ENCODE measurements at regions not wholly inside any gene's neighbourhood (a gene's known extent, or its start where the extent isn't known, plus 50 kb on each side); places are given as distances from the start of the nearest gene placed in this dataset.

DNA sequence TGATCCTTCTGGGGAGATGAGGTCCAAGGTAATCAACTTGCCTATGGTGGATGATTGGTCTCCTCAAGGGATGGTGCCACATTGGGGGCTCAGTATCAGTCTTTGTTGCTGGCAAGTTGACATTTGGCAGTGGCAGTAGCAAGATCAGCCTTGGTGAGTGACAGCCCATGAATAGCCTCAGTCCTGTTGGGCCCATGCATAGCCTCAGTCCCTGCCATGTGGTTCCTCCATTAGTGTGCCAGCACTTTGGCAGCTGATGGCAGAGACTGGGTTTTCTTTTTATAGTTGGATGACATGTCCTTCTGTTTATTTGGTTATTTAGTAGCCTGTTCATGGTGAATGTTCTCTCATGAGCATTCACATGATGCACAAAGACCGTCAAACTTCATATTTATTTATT, 179.6 kb downstream of the CBLN1 start:
- H3K27me3 ChIP-seq = no peaks in the 10 kb centered on the region
- no peak overlapping the region for H3K4me3 ChIP-seq
- no peak for TF ChIP-seq POLR2A (IDR thresholded peaks at IDR 0.05)
- TF ChIP-seq POLR2AphosphoS5 (IDR thresholded peaks at IDR 0.05) = no peak
- no peak overlapping the region for H3K27ac ChIP-seq
- in situ Hi-C loops (cut with MboI; ENCODE audit: low pct_ligation_motif_present in 1 of 4, low pct_unique_long_range_greater_than_20kb in 1 of 4, low sequenced_read_pairs in 3 of 4) = no loop called here
- no peak for DNase-seq
- H3K9me3 ChIP-seq = no peaks in the 10 kb centered on the region
- whole genome bisulfite sequencing, 2 donors (ENCODE audit: low coverage in 1 of 2) = 80 to 85% methylated on average over 1 of the region's 1 CpG
- intact Hi-C loops (cut with DNase I; ENCODE audit: low total_unique reads) = no loop called here
- H3K4me1 ChIP-seq = no peaks in the 10 kb centered on the region
- no peaks in the 10 kb centered on the region for H3K36me3 ChIP-seq

DNA sequence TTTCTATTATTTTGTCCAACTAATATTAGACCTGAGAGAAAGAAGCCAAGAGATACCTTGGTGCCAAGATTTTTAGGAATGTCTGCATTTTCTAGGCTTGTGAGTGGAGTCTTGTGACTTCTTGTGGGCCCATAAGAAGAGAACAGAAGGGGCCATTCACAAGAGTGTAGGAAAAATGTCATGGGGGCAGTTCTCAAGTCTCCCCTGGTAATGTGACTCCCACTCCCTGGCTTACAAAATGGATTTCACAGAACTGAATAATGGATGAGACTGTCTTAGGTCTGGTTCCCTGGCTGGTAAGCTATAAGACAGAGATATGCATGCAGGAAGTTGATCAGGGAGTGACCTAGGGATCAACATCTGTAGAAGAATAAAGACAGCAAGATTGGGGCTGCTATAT, 181.3 kb downstream of the CBLN1 start:
- TF ChIP-seq EP300 (IDR thresholded peaks at IDR 0.05; ENCODE audit: low read depth) (no peak), POLR2AphosphoS5 (IDR thresholded peaks at IDR 0.05) (no peak), POLR2A (IDR thresholded peaks at IDR 0.05) (no peak)
- TF ChIP-seq, protein P1, sequence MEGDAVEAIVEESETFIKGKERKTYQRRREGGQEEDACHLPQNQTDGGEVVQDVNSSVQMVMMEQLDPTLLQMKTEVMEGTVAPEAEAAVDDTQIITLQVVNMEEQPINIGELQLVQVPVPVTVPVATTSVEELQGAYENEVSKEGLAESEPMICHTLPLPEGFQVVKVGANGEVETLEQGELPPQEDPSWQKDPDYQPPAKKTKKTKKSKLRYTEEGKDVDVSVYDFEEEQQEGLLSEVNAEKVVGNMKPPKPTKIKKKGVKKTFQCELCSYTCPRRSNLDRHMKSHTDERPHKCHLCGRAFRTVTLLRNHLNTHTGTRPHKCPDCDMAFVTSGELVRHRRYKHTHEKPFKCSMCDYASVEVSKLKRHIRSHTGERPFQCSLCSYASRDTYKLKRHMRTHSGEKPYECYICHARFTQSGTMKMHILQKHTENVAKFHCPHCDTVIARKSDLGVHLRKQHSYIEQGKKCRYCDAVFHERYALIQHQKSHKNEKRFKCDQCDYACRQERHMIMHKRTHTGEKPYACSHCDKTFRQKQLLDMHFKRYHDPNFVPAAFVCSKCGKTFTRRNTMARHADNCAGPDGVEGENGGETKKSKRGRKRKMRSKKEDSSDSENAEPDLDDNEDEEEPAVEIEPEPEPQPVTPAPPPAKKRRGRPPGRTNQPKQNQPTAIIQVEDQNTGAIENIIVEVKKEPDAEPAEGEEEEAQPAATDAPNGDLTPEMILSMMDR (IDR thresholded peaks at IDR 0.05) = no peak
- Histone ChIP-seq H3K4me1 (no peaks in the 10 kb centered on the region), H3K4me3 (no peak overlapping the region), H3K27me3 (no peaks in the 10 kb centered on the region), H3K27ac (no peak overlapping the region), H3K9me3 (no peaks in the 10 kb centered on the region), H3K36me3 (no peaks in the 10 kb centered on the region)
- in situ Hi-C loops (cut with MboI; ENCODE audit: low pct_ligation_motif_present in 1 of 4, low pct_unique_long_range_greater_than_20kb in 1 of 4, low sequenced_read_pairs in 3 of 4) (no loop called here), intact Hi-C loops (cut with DNase I; ENCODE audit: low total_unique reads) (no loop called here)
- DNase-seq = no peak

DNA sequence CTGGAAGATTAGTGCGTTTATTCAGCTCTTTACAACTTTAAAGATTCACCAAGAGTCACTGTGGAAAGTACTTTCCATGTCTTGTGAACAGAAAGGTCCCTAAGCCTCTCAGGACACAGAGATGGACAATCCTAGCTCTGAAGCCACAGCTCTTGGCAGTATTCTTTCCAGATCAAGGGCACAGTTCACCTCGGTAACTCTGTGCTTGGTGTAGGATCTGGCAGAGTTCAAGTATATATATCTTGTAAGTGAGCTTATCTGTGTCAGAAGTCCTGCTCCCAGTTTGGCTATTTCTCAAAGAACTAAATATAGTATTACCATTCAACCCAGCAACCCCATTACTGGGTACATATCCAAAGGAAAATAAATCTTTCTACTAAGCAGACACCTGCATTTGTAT, 183.7 kb downstream of the CBLN1 start:
- no peaks in the 10 kb centered on the region for H3K9me3 ChIP-seq
- no peak for DNase-seq
- H3K36me3 ChIP-seq = no peaks in the 10 kb centered on the region
- WGBS, 2 donors (ENCODE audit: low coverage in 1 of 2) = 82% methylated on average over 2 of the region's 2 CpGs; no CpG with 5 or more reads in 1 of the 2 donors
- no peak for TF ChIP-seq POLR2AphosphoS5 (IDR thresholded peaks at IDR 0.05)
- TF ChIP-seq, protein P1 (IDR thresholded peaks at IDR 0.05) = no peak
- TF ChIP-seq POLR2A (IDR thresholded peaks at IDR 0.05) = no peak
- TF ChIP-seq EP300 (IDR thresholded peaks at IDR 0.05; ENCODE audit: low read depth) = no peak
- in situ Hi-C loops (cut with MboI; ENCODE audit: low pct_ligation_motif_present in 1 of 4, low pct_unique_long_range_greater_than_20kb in 1 of 4, low sequenced_read_pairs in 3 of 4) = no loop called here
- H3K27me3 ChIP-seq = no peaks in the 10 kb centered on the region
- H3K4me3 ChIP-seq = no peak overlapping the region
- intact Hi-C loops (cut with DNase I; ENCODE audit: low total_unique reads) = no loop called here
- H3K4me1 ChIP-seq = no peaks in the 10 kb centered on the region
- H3K27ac ChIP-seq = no peak overlapping the region

DNA sequence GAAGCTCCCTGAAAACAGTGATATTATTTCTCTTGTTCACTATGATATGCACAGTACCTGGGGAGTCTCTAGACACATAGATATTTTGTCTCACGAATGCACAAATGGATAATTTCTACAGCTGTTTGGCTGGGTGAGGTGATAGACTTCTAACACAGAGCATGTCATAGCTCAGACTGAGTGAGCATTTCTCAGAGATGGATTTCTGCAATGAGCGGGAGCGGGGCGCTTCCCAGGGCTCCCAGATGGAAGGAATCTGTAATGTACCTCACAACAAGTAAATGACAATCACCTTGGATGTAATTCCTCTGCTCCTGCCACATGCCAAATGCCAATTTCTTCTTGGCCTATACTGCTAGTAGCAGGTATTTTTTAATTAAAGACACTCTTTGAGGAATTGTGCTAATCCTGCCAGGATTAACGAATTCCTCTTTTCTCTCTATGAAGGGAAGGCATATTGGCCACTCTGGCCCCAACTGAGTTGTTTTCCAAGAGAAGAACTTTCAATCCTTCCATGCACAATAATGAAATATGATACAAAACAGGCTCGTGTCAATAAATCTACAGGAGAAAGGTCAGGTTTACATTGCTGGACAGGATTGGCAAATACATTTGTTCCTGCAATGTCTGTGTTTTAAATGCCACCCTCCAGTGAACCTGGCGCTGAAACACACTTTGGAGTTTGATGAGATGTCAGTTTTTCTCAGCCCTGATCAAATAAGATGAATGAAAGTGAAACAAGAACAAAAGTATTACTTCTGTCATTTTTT, 185.3 kb downstream of the CBLN1 start:
- no peaks in the 10 kb centered on the region for H3K27me3 ChIP-seq
- H3K9me3 ChIP-seq = no peaks in the 10 kb centered on the region
- H3K4me3 ChIP-seq = no peak overlapping the region
- in situ Hi-C loops (cut with MboI; ENCODE audit: low pct_ligation_motif_present in 1 of 4, low pct_unique_long_range_greater_than_20kb in 1 of 4, low sequenced_read_pairs in 3 of 4) (no loop called here), intact Hi-C loops (cut with DNase I; ENCODE audit: low total_unique reads) (no loop called here)
- no peak for DNase-seq
- WGBS, 2 donors (ENCODE audit: low coverage in 1 of 2) = 63 to 69% methylated on average over 6 to 7 of the region's 7 CpGs
- no peaks in the 10 kb centered on the region for H3K36me3 ChIP-seq
- H3K4me1 ChIP-seq = no peaks in the 10 kb centered on the region
- no peak overlapping the region for H3K27ac ChIP-seq
- no peak for TF ChIP-seq EP300 (IDR thresholded peaks at IDR 0.05; ENCODE audit: low read depth)
- TF ChIP-seq POLR2AphosphoS5 (IDR thresholded peaks at IDR 0.05) = no peak
- TF ChIP-seq, protein P1 (IDR thresholded peaks at IDR 0.05) = no peak
- no peak for TF ChIP-seq POLR2A (IDR thresholded peaks at IDR 0.05)

DNA sequence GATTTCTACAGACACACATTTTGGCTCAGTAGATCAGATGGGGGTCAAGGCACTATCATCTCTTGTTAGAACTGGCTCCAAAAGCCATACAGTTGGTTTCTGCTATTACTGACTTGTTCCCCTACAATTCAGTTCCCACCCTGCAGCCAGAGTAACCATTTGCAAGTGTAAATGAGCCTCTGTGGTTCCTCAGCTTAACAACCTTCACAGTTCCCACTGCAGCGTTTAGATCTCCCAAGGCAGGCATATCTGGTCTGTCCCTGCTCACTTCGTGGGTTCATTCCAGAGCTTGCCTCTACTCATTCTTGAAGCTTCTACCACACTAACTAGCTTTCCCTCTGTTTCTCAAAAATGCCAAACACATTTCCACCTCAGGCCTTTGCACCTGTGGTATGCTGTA, 186.1 kb downstream of the CBLN1 start:
- WGBS, 2 donors (ENCODE audit: low coverage in 1 of 2) = 20 to 58% methylated on average over 1 to 2 of the region's 2 CpGs
- in situ Hi-C loops (cut with MboI; ENCODE audit: low pct_ligation_motif_present in 1 of 4, low pct_unique_long_range_greater_than_20kb in 1 of 4, low sequenced_read_pairs in 3 of 4) = no loop called here
- intact Hi-C loops (cut with DNase I; ENCODE audit: low total_unique reads) = no loop called here

More for the DNA sequence above, 186.1 kb downstream of the CBLN1 start:
- no peak for DNase-seq
- H3K4me1 ChIP-seq = no peaks in the 10 kb centered on the region
- no peak overlapping the region for H3K27ac ChIP-seq
- no peaks in the 10 kb centered on the region for H3K27me3 ChIP-seq
- TF ChIP-seq EP300 (IDR thresholded peaks at IDR 0.05; ENCODE audit: low read depth) (no peak), POLR2AphosphoS5 (IDR thresholded peaks at IDR 0.05) (no peak)
- TF ChIP-seq, protein P1 (IDR thresholded peaks at IDR 0.05) = no peak
- no peak overlapping the region for H3K4me3 ChIP-seq
- H3K9me3 ChIP-seq = no peaks in the 10 kb centered on the region
- no peaks in the 10 kb centered on the region for H3K36me3 ChIP-seq
